Fibroblast of lung (primary cell): ENCODE measurements at regions not wholly inside any gene's neighbourhood (a gene's known extent, or its start where the extent isn't known, plus 50 kb on each side); places are given as distances from the start of the nearest gene placed in this dataset.
"Not testable (repeated sequence)": the region's sequence is repeated elsewhere in the genome, so short reads cannot be mapped to it uniquely, and the experiment has no call there.

ENCODE experiments used
- DNase-seq, 2 donors: peaks; one replicate each; pipeline versions ENCODE4 v3.0.0 to v3.0.0-alpha.2; 2010; ENCODE audit warnings: low read depth in 2 of 2
- H2AFZ ChIP-seq: 2 replicates; pipeline ENCODE4 v1.5.1; 2012; ENCODE audit warnings: low read length, control low read depth, inconsistent platforms
- H3K27ac ChIP-seq: 2 replicates; pipeline ENCODE4 v1.5.1; 2011; ENCODE audit warnings: low read length, control low read depth; ENCODE audit not compliant: insufficient read depth
- H3K27me3 ChIP-seq: 2 replicates; pipeline ENCODE4 v1.5.1; 2011; ENCODE audit warnings: mild to moderate bottlenecking, low read length; ENCODE audit not compliant: control insufficient read depth, insufficient read depth
- H3K36me3 ChIP-seq: 2 replicates; pipeline ENCODE4 v1.5.1; 2011; ENCODE audit warnings: low read length; ENCODE audit not compliant: control insufficient read depth, insufficient read depth
- H3K4me1 ChIP-seq: 2 replicates; pipeline ENCODE4 v1.5.1; 2011; ENCODE audit warnings: low read length; ENCODE audit not compliant: control insufficient read depth, insufficient read depth; ENCODE audit errors: extremely low read depth
- H3K4me2 ChIP-seq: 2 replicates; pipeline ENCODE4 v1.5.1; 2011; ENCODE audit warnings: low read length, control low read depth; ENCODE audit not compliant: insufficient read depth; ENCODE audit errors: extremely low read depth
- H3K4me3 ChIP-seq, 4 experiments: fragments of 200-600 bp in 1 of 4; sonication (generic) in 1 of 4; replicated peaks in 1 of 4; 2 replicates each; pipeline ENCODE4 v1.5.1; 2011 to 2016; ENCODE audit warnings: low read length in 4 of 4, low read depth in 3 of 4, mild to moderate bottlenecking in 3 of 4, control low read depth in 2 of 4, inconsistent platforms in 1 of 4, mixed read lengths in 1 of 4; ENCODE audit not compliant: insufficient read depth in 1 of 4; ENCODE audit errors: control extremely low read depth in 1 of 4
- H3K79me2 ChIP-seq: 2 replicates; pipeline ENCODE4 v1.5.1; 2012; ENCODE audit warnings: mild to moderate bottlenecking, low read length, inconsistent platforms; ENCODE audit not compliant: control insufficient read depth, insufficient read depth
- H3K9ac ChIP-seq: 2 replicates; pipeline ENCODE4 v1.5.1; 2011; ENCODE audit warnings: mild to moderate bottlenecking, low read length, control low read depth; ENCODE audit not compliant: insufficient read depth
- H3K9me3 ChIP-seq: 2 replicates; pipeline ENCODE4 v1.5.1; 2012; ENCODE audit warnings: low read depth, low read length; ENCODE audit not compliant: control insufficient read depth, insufficient read depth
- H4K20me1 ChIP-seq: 2 replicates; pipeline ENCODE4 v1.5.1; 2011; ENCODE audit warnings: low read length; ENCODE audit not compliant: control insufficient read depth, insufficient read depth; ENCODE audit errors: extremely low read depth
- EZH2 ChIP-seq: IDR thresholded peaks from 2 replicates; pipeline ENCODE4 v1.5.1; 2012; ENCODE audit warnings: low read length, control low read depth, mild to moderate bottlenecking; ENCODE audit errors: missing control alignments
- TF ChIP-seq, protein P1 (sequence below), 2 donors: IDR thresholded peaks in 1 of 2; conservative IDR thresholded peaks in 1 of 2; 1 replicate in 1 of 2; 2 replicates in 1 of 2; pipeline ENCODE4 v1.5.1; 2011 to 2012; ENCODE audit warnings: low read length in 2 of 2, control low read depth in 1 of 2, inconsistent platforms in 1 of 2, low read depth in 1 of 2, mild to moderate bottlenecking in 1 of 2

GRCh38 chr1:166629946-166630345 is 209.3 kb upstream of the POGK start:
- H3K9ac ChIP-seq = no peak overlapping the region

GRCh38 chr1:166630369-166630768 is 208.9 kb upstream of the POGK start:
- DNase-seq = no peak
- no peaks in the 10 kb centered on the region for H3K27me3 ChIP-seq
- no peaks in the 10 kb centered on the region for H3K79me2 ChIP-seq
- H4K20me1 ChIP-seq = no peaks in the 10 kb centered on the region
- no peak overlapping the region for H2AFZ ChIP-seq
- H3K27ac ChIP-seq = no peak overlapping the region
- H3K9ac ChIP-seq = no peak overlapping the region
- no peaks in the 10 kb centered on the region for H3K9me3 ChIP-seq
- TF ChIP-seq, protein P1, sequence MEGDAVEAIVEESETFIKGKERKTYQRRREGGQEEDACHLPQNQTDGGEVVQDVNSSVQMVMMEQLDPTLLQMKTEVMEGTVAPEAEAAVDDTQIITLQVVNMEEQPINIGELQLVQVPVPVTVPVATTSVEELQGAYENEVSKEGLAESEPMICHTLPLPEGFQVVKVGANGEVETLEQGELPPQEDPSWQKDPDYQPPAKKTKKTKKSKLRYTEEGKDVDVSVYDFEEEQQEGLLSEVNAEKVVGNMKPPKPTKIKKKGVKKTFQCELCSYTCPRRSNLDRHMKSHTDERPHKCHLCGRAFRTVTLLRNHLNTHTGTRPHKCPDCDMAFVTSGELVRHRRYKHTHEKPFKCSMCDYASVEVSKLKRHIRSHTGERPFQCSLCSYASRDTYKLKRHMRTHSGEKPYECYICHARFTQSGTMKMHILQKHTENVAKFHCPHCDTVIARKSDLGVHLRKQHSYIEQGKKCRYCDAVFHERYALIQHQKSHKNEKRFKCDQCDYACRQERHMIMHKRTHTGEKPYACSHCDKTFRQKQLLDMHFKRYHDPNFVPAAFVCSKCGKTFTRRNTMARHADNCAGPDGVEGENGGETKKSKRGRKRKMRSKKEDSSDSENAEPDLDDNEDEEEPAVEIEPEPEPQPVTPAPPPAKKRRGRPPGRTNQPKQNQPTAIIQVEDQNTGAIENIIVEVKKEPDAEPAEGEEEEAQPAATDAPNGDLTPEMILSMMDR (conservative IDR thresholded peaks at IDR 0.05 in 1 of 2, IDR thresholded peaks at IDR 0.05 in 1 of 2; ENCODE audit: low read depth in 1 of 2, low read length in 2 of 2) = no peak
- no peak for TF ChIP-seq EZH2
- no peaks in the 10 kb centered on the region for H3K4me1 ChIP-seq
- no peak overlapping the region for H3K4me2 ChIP-seq
- H3K36me3 ChIP-seq = no peaks in the 10 kb centered on the region
- no peak overlapping the region for H3K4me3 ChIP-seq

More at GRCh38 chr1:166629946-166630345, 209.3 kb upstream of the POGK start:
- Histone ChIP-seq H3K27me3 (no peaks in the 10 kb centered on the region), H3K36me3 (no peaks in the 10 kb centered on the region), H3K4me3 (no peak overlapping the region), H4K20me1 (no peaks in the 10 kb centered on the region), H3K4me2 (no peak overlapping the region), H2AFZ (no peak overlapping the region), H3K9me3 (no peaks in the 10 kb centered on the region), H3K27ac (no peak overlapping the region), H3K4me1 (no peaks in the 10 kb centered on the region), H3K79me2 (no peaks in the 10 kb centered on the region)
- TF ChIP-seq, protein P1 (conservative IDR thresholded peaks at IDR 0.05 in 1 of 2, IDR thresholded peaks at IDR 0.05 in 1 of 2; ENCODE audit: low read depth in 1 of 2, low read length in 2 of 2) = no peak
- TF ChIP-seq EZH2 = no peak
- DNase-seq = no peak

- no peak overlapping the region for H3K4me2 ChIP-seq
- H3K4me1 ChIP-seq = no peaks in the 10 kb centered on the region
- TF ChIP-seq EZH2 = no peak
- TF ChIP-seq, protein P1 (conservative IDR thresholded peaks at IDR 0.05 in 1 of 2, IDR thresholded peaks at IDR 0.05 in 1 of 2; ENCODE audit: low read depth in 1 of 2, low read length in 2 of 2) = no peak
- no peak overlapping the region for H3K9ac ChIP-seq
- no peak for DNase-seq
- no peak overlapping the region for H3K27ac ChIP-seq
- H2AFZ ChIP-seq = no peak overlapping the region
- H3K27me3 ChIP-seq = no peaks in the 10 kb centered on the region
- no peak overlapping the region for H3K4me3 ChIP-seq
- no peaks in the 10 kb centered on the region for H3K79me2 ChIP-seq
- H4K20me1 ChIP-seq = no peaks in the 10 kb centered on the region
- H3K36me3 ChIP-seq = no peaks in the 10 kb centered on the region
- no peaks in the 10 kb centered on the region for H3K9me3 ChIP-seq
Measured at GRCh38 chr1:166638137-166638536, 201.1 kb upstream of the POGK start.

GRCh38 chr1:166657228-166657627 is 182.0 kb upstream of the POGK start:
- not testable (repeated sequence) for H4K20me1 ChIP-seq, H3K79me2 ChIP-seq, H3K9ac ChIP-seq, H3K4me1 ChIP-seq, H3K36me3 ChIP-seq, H3K27me3 ChIP-seq, H3K9me3 ChIP-seq, H3K27ac ChIP-seq, H2AFZ ChIP-seq, H3K4me3 ChIP-seq, DNase-seq, H3K4me2 ChIP-seq

GRCh38 chr1:166666790-166667189 is 172.5 kb upstream of the POGK start:
- DNase-seq, H3K27ac ChIP-seq, H4K20me1 ChIP-seq, H3K4me1 ChIP-seq, H3K4me3 ChIP-seq, H3K79me2 ChIP-seq, H3K27me3 ChIP-seq, H2AFZ ChIP-seq, H3K36me3 ChIP-seq, H3K9ac ChIP-seq, H3K4me2 ChIP-seq, H3K9me3 ChIP-seq: not testable (repeated sequence)
